Smooth muscle cell (in vitro differentiated cells): ENCODE measurements at regions not wholly inside any gene's neighbourhood (a gene's known extent, or its start where the extent isn't known, plus 50 kb on each side); places are given as distances from the start of the nearest gene placed in this dataset.

Experiments used
- DNase-seq: peaks from one replicate; lab custom pipeline; 2025; ENCODE audit not compliant: unreplicated experiment; lab: John Stamatoyannopoulos, UW
- H2AFZ ChIP-seq: fragments of 200-600 bp; sonication (generic); 2 replicates; pipeline ENCODE4 v1.6.0; 2016; ENCODE audit warnings: antibody characterized with exemption, low read depth, mild to moderate bottlenecking
- H3F3A ChIP-seq: fragments of 200-600 bp; sonication (generic); 2 replicates; pipeline ENCODE4 v1.6.0; 2017; ENCODE audit warnings: antibody characterized with exemption, low read depth
- H3K27ac ChIP-seq: fragments of 200-600 bp; sonication (generic); 2 replicates; pipeline ENCODE4 v1.5.1; 2016; ENCODE audit warnings: low read depth, mild to moderate bottlenecking
- H3K27me3 ChIP-seq: fragments of 200-600 bp; sonication (generic); 2 replicates; pipeline ENCODE4 v1.6.1; 2016; ENCODE audit warnings: low read depth, mild to moderate bottlenecking
- H3K36me3 ChIP-seq: fragments of 200-600 bp; sonication (generic); 2 replicates; pipeline ENCODE4 v1.5.1; 2016; ENCODE audit warnings: low read depth
- H3K4me1 ChIP-seq: fragments of 200-600 bp; sonication (generic); 2 replicates; pipeline ENCODE4 v1.5.1; 2016; ENCODE audit warnings: low read depth
- H3K4me2 ChIP-seq: fragments of 200-600 bp; sonication (generic); 2 replicates; pipeline ENCODE4 v1.6.0; 2016; ENCODE audit warnings: mild to moderate bottlenecking
- H3K4me3 ChIP-seq: fragments of 200-600 bp; sonication (generic); 2 replicates; pipeline ENCODE4 v1.5.1; 2016; ENCODE audit warnings: mild to moderate bottlenecking
- H3K79me2 ChIP-seq: fragments of 200-600 bp; sonication (generic); 2 replicates; pipeline ENCODE4 v1.6.0; 2016; ENCODE audit warnings: low read depth, mild to moderate bottlenecking
- H3K9ac ChIP-seq: fragments of 200-600 bp; sonication (generic); 2 replicates; pipeline ENCODE4 v1.6.0; 2016; ENCODE audit warnings: low read depth
- H3K9me3 ChIP-seq: fragments of 200-600 bp; sonication (generic); replicated peaks from 2 replicates; pipeline ENCODE4 v1.5.1; 2016; ENCODE audit warnings: low read depth
- H4K20me1 ChIP-seq: fragments of 200-600 bp; sonication (generic); 2 replicates; pipeline ENCODE4 v1.6.0; 2016; ENCODE audit warnings: low read depth
- CTCF ChIP-seq: fragments of 200-600 bp; sonication (generic); IDR thresholded peaks from 2 replicates; pipeline ENCODE4 v1.5.1; 2017; ENCODE audit warnings: borderline replicate concordance, mild to moderate bottlenecking, antibody characterized with exemption; ENCODE audit not compliant: insufficient read depth, poor library complexity, severe bottlenecking
- WGBS: methylation state at CpG from one replicate; pipeline ENCODE4 v1.1.7; 2016; ENCODE audit warnings: low lambda C conversion rate; 5-methylcytosine and 5-hydroxymethylcytosine counted together

- no peak overlapping the region for H2AFZ ChIP-seq
- H3K27me3 ChIP-seq, result no peaks in the 10 kb centered on the region
- no peaks in the 10 kb centered on the region for H3K36me3 ChIP-seq
- H4K20me1 ChIP-seq, result no peaks in the 10 kb centered on the region
- H3K4me1 ChIP-seq, result no peaks in the 10 kb centered on the region
- H3K9ac ChIP-seq, result no peak overlapping the region
- no peaks in the 10 kb centered on the region for H3F3A ChIP-seq
- H3K79me2 ChIP-seq, result no peaks in the 10 kb centered on the region
- no peak overlapping the region for H3K27ac ChIP-seq
- H3K4me2 ChIP-seq, result no peak overlapping the region
- DNase-seq, result no peak
- TF ChIP-seq CTCF, result no peak
- H3K9me3 ChIP-seq, result no peaks in the 10 kb centered on the region
- WGBS, result 87% methylated on average over 6 of the region's 6 CpGs
- H3K4me3 ChIP-seq, result no peak overlapping the region
Measured at GRCh38 chr14:94934276-94934810, 164.4 kb upstream of the GSC start.

GRCh38 chr14:94933486-94933885, 163.6 kb upstream of the GSC start:
- H3K9me3 ChIP-seq, result no peaks in the 10 kb centered on the region
- no peaks in the 10 kb centered on the region for H3K36me3 ChIP-seq
- H4K20me1 ChIP-seq, result no peaks in the 10 kb centered on the region
- H3K4me1 ChIP-seq, result no peaks in the 10 kb centered on the region
- no peaks in the 10 kb centered on the region for H3F3A ChIP-seq
- no peak for DNase-seq
- no peak overlapping the region for H3K27ac ChIP-seq
- no peaks in the 10 kb centered on the region for H3K27me3 ChIP-seq
- no peaks in the 10 kb centered on the region for H3K79me2 ChIP-seq
- H2AFZ ChIP-seq, result no peak overlapping the region
- TF ChIP-seq CTCF, result no peak
- no peak overlapping the region for H3K4me2 ChIP-seq
- 74% methylated on average over 5 of the region's 5 CpGs for WGBS
- no peak overlapping the region for H3K9ac ChIP-seq
- no peak overlapping the region for H3K4me3 ChIP-seq

- no peak overlapping the region for H3K4me3 ChIP-seq
- DNase-seq, result no peak
- WGBS, result 82% methylated on average over 7 of the region's 7 CpGs
- H3K9ac ChIP-seq, result no peak overlapping the region
- no peaks in the 10 kb centered on the region for H3K9me3 ChIP-seq
- no peak overlapping the region for H3K27ac ChIP-seq
- no peaks in the 10 kb centered on the region for H3K4me1 ChIP-seq
- H3K79me2 ChIP-seq, result no peaks in the 10 kb centered on the region
- no peak overlapping the region for H3K4me2 ChIP-seq
- no peak for TF ChIP-seq CTCF
- no peaks in the 10 kb centered on the region for H3K36me3 ChIP-seq
- no peaks in the 10 kb centered on the region for H4K20me1 ChIP-seq
- no peaks in the 10 kb centered on the region for H3K27me3 ChIP-seq
- H2AFZ ChIP-seq, result no peak overlapping the region
- H3F3A ChIP-seq, result no peaks in the 10 kb centered on the region
Measured at GRCh38 chr14:94932589-94932988, 162.7 kb upstream of the GSC start.

GRCh38 chr14:94930690-94931089, 160.8 kb upstream of the GSC start:
- no peak for DNase-seq
- H3K4me2 ChIP-seq, result no peak overlapping the region
- H3K4me1 ChIP-seq, result no peaks in the 10 kb centered on the region
- no peaks in the 10 kb centered on the region for H3K27me3 ChIP-seq
- no peak overlapping the region for H3K4me3 ChIP-seq
- H3K9me3 ChIP-seq, result no peaks in the 10 kb centered on the region
- no peaks in the 10 kb centered on the region for H3K36me3 ChIP-seq
- H3K27ac ChIP-seq, result no peak overlapping the region
- H3F3A ChIP-seq, result no peaks in the 10 kb centered on the region
- 100% methylated on average over 1 of the region's 1 CpG for WGBS
- no peak for TF ChIP-seq CTCF
- no peak overlapping the region for H3K9ac ChIP-seq
- no peaks in the 10 kb centered on the region for H3K79me2 ChIP-seq
- H4K20me1 ChIP-seq, result no peaks in the 10 kb centered on the region
- no peak overlapping the region for H2AFZ ChIP-seq
